HCEC 1CT (cell line): ENCODE measurements at regions not wholly inside any gene's neighbourhood (a gene's known extent, or its start where the extent isn't known, plus 50 kb on each side); places are given as distances from the start of the nearest gene placed in this dataset.

Experiments
- DNase-seq: peaks from one replicate; pipeline ENCODE4 v3.0.0-alpha.2; 2017

- no peak for DNase-seq
Measured at GRCh38 chr15:96390986-96391385, 60.5 kb downstream of the NR2F2 start.

- no peak for DNase-seq
Measured at GRCh38 chr15:96392380-96393208, 62.1 kb downstream of the NR2F2 start.

GRCh38 chr15:96393209-96393513 is 62.7 kb downstream of the NR2F2 start:
- DNase-seq = no peak

- no peak for DNase-seq
Measured at GRCh38 chr15:96395687-96396086, 65.2 kb downstream of the NR2F2 start.

- no peak for DNase-seq
Measured at GRCh38 chr15:96398776-96399175, 68.3 kb downstream of the NR2F2 start.

- no peak for DNase-seq
Measured at GRCh38 chr15:96402403-96402802, 71.9 kb downstream of the NR2F2 start.

GRCh38 chr15:96403071-96403470 is 72.6 kb downstream of the NR2F2 start:
- no peak for DNase-seq

GRCh38 chr15:96403932-96404331 is 73.4 kb downstream of the NR2F2 start:
- DNase-seq = no peak

- DNase-seq = no peak
Measured at GRCh38 chr15:96404560-96404959, 74.1 kb downstream of the NR2F2 start.

- DNase-seq = no peak
Measured at GRCh38 chr15:96406291-96406690, 75.8 kb downstream of the NR2F2 start.

GRCh38 chr15:96406701-96407100 is 76.2 kb downstream of the NR2F2 start:
- DNase-seq = no peak

GRCh38 chr15:96407482-96407881 is 77.0 kb downstream of the NR2F2 start:
- DNase-seq = no peak

GRCh38 chr15:96408591-96409183 is 78.2 kb downstream of the NR2F2 start:
- no peak for DNase-seq

- no peak for DNase-seq
Measured at GRCh38 chr15:96409215-96410138, 79.0 kb downstream of the NR2F2 start.

- no peak for DNase-seq
Measured at GRCh38 chr15:96410175-96411055, 79.9 kb downstream of the NR2F2 start.

- no peak for DNase-seq
Measured at GRCh38 chr15:96411056-96412031, 80.8 kb downstream of the NR2F2 start.

GRCh38 chr15:96412045-96412905 is 81.8 kb downstream of the NR2F2 start:
- DNase-seq = no peak

- DNase-seq = no peak
Measured at GRCh38 chr15:96412906-96413231, 82.4 kb downstream of the NR2F2 start.

GRCh38 chr15:96413657-96414056 is 83.2 kb downstream of the NR2F2 start:
- no peak for DNase-seq

- no peak for DNase-seq
Measured at GRCh38 chr15:96414875-96415274, 84.4 kb downstream of the NR2F2 start.
